ENCODE measurements at regions not wholly inside any gene's neighbourhood (a gene's known extent, or its start where the extent isn't known, plus 50 kb on each side); places are given as distances from the start of the nearest gene placed in this dataset.

DNA sequence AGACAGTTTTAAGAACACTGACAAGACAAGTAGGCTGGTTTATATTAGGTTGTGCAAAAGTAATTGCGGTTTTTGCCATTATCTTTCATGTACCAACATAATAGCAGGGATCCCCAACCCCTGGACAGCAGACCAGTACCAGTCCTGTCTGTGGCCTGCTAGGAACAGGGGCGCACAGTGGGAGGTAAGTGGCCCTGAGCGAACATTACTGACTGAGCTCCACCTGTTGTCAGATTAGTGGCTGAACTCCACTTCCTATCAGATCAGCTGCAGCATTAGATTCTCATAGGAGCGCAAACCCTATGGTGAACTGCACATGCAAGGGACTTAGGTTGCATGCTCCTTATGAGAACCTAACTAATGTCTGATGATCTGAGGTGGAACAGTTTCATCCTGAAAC is 921.9 kb downstream of the CCDC85A start:
- no peak for ATAC-seq
- DNase-seq, result no peak

DNA sequence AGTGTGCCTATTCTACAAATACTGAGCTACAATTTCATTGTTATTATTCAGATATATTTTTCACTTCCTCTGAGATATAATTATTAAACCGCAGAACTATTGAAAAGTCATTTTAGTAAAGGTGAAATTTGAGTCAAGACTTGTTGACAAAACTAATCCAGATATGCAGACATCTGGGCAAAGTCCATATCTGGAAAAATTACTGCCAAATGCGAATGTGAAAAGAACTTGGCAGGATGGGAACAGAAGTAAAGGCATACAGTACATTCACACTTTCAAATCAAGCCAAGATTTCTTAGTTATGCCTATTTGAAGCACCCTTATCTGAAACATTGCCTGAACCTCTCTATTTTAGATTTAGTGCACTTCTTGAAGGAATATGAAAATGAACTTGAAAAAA is 923.6 kb downstream of the CCDC85A start:
- H3K4me3 Mint-ChIP-seq, result no peak overlapping the region
- no peak for DNase-seq
- H3K9me3 Mint-ChIP-seq, result peaks cover 2 to 37% (median 12%) of the 10 kb centered on the region in 11 donors
- H3K27me3 Mint-ChIP-seq, result no peaks in the 10 kb centered on the region
- H3K36me3 Mint-ChIP-seq, result no peaks in the 10 kb centered on the region
- Histone ChIP-seq H3K27me3 (ENCODE audit: control insufficient read depth in 2 of 2, insufficient read depth in 2 of 2, low read length in 2 of 2) (no peaks in the 10 kb centered on the region), H3K27ac (ENCODE audit: low read depth, low read length) (no peak overlapping the region), H3K4me1 (ENCODE audit: control insufficient read depth in 2 of 2, insufficient read depth in 2 of 2, low read length in 2 of 2) (no peaks in the 10 kb centered on the region), H3K4me3 (ENCODE audit: low read length) (no peak overlapping the region), H3K9me3 (ENCODE audit: control insufficient read depth in 2 of 3, low read length in 3 of 3) (no peaks in the 10 kb centered on the region), H3K36me3 (ENCODE audit: control insufficient read depth in 2 of 3, insufficient read depth in 3 of 3, low read length in 3 of 3) (no peaks in the 10 kb centered on the region)
- ChIA-PET POLR2A (no interaction called here), CTCF (no interaction called here)
- H3K4me1 Mint-ChIP-seq, result no peaks in the 10 kb centered on the region
- ATAC-seq, result no peak
- intact Hi-C loops (cut with micrococcal nuclease), result no loop called here
- no peak overlapping the region for H3K27ac Mint-ChIP-seq

More for the DNA sequence above, 921.9 kb downstream of the CCDC85A start:
- Mint-ChIP-seq H3K36me3 (no peaks in the 10 kb centered on the region), H3K27ac (no peak overlapping the region), H3K9me3 (peaks cover 2 to 34% (median 14%) of the 10 kb centered on the region in 11 donors), H3K4me3 (no peak overlapping the region), H3K4me1 (no peaks in the 10 kb centered on the region), H3K27me3 (no peaks in the 10 kb centered on the region)
- intact Hi-C loops (cut with micrococcal nuclease), result no loop called here
- Histone ChIP-seq H3K27me3 (ENCODE audit: control insufficient read depth in 2 of 2, insufficient read depth in 2 of 2, low read length in 2 of 2) (no peaks in the 10 kb centered on the region), H3K4me3 (ENCODE audit: low read length) (no peak overlapping the region), H3K4me1 (ENCODE audit: control insufficient read depth in 2 of 2, insufficient read depth in 2 of 2, low read length in 2 of 2) (no peaks in the 10 kb centered on the region), H3K9me3 (ENCODE audit: control insufficient read depth in 2 of 3, low read length in 3 of 3) (no peaks in the 10 kb centered on the region), H3K36me3 (ENCODE audit: control insufficient read depth in 2 of 3, insufficient read depth in 3 of 3, low read length in 3 of 3) (no peaks in the 10 kb centered on the region), H3K27ac (ENCODE audit: low read depth, low read length) (no peak overlapping the region)
- ChIA-PET POLR2A (no interaction called here), CTCF (no interaction called here)

GRCh38 chr2:57111531-57111930 is 927.7 kb downstream of the CCDC85A start:
- Histone ChIP-seq H3K27me3 (ENCODE audit: control insufficient read depth in 2 of 2, insufficient read depth in 2 of 2, low read length in 2 of 2) (no peaks in the 10 kb centered on the region), H3K4me3 (ENCODE audit: low read length) (no peak overlapping the region), H3K36me3 (ENCODE audit: control insufficient read depth in 2 of 3, insufficient read depth in 3 of 3, low read length in 3 of 3) (no peaks in the 10 kb centered on the region), H3K4me1 (ENCODE audit: control insufficient read depth in 2 of 2, insufficient read depth in 2 of 2, low read length in 2 of 2) (no peaks in the 10 kb centered on the region), H3K9me3 (ENCODE audit: control insufficient read depth in 2 of 3, low read length in 3 of 3) (no peaks in the 10 kb centered on the region), H3K27ac (ENCODE audit: low read depth, low read length) (no peak overlapping the region)
- no peaks in the 10 kb centered on the region for H3K27me3 Mint-ChIP-seq
- ChIA-PET CTCF (no interaction called here), POLR2A (no interaction called here)
- DNase-seq (no peak), ATAC-seq (no peak)
- no peak overlapping the region for H3K4me3 Mint-ChIP-seq
- H3K27ac Mint-ChIP-seq, result no peak overlapping the region
- no peaks in the 10 kb centered on the region for H3K4me1 Mint-ChIP-seq
- no peaks in the 10 kb centered on the region for H3K36me3 Mint-ChIP-seq
- H3K9me3 Mint-ChIP-seq, result peaks cover 1 to 32% (median 8%) of the 10 kb centered on the region in 11 donors
- intact Hi-C loops (cut with micrococcal nuclease), result no loop called here

- intact Hi-C loops (cut with micrococcal nuclease), result no loop called here
- CTCF ChIA-PET, result no interaction called here
These were observed 927.5 kb upstream of the VRK2 start for GRCh38 chr2:57119141-57119540.

DNA sequence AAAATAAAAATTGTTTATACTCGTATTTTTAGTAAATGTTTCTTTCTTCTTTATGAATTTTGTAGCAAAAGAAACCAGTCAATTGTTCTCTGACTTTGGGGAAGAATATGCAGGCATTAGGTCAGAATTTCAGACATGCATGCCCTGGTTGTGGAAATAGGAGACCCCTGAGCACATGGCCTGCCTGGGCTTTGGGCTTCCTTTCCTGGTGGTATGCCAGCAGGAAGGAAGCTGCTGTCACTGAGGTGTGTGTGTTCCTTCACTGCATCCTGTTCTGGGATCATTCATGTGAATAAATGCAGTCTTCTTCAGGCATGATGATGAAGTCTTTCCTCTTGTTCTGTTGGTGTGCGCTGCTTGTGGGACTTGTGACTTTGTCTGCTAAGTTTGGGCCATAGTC is 920.2 kb upstream of the VRK2 start:
- CTCF ChIA-PET, result no interaction called here
- no peaks in the 10 kb centered on the region for H3K4me1 Mint-ChIP-seq
- H3K36me3 Mint-ChIP-seq, result no peaks in the 10 kb centered on the region

More at GRCh38 chr2:57119141-57119540, 927.5 kb upstream of the VRK2 start:
- H3K4me1 Mint-ChIP-seq, result no peaks in the 10 kb centered on the region
- POLR2A ChIA-PET, result no interaction called here
- H3K9me3 Mint-ChIP-seq, result peaks cover 0 to 6% (median 3%) of the 10 kb centered on the region in 11 donors
- no peak overlapping the region for H3K27ac ChIP-seq (ENCODE audit: low read depth, low read length)
- no peaks in the 10 kb centered on the region for H3K27me3 Mint-ChIP-seq
- ATAC-seq, result no peak
- H3K36me3 ChIP-seq (ENCODE audit: control insufficient read depth in 2 of 3, insufficient read depth in 3 of 3, low read length in 3 of 3), result no peaks in the 10 kb centered on the region
- no peak overlapping the region for H3K4me3 ChIP-seq (ENCODE audit: low read length)
- no peak overlapping the region for H3K4me3 Mint-ChIP-seq
- H3K27ac Mint-ChIP-seq, result no peak overlapping the region
- no peaks in the 10 kb centered on the region for H3K4me1 ChIP-seq (ENCODE audit: control insufficient read depth in 2 of 2, insufficient read depth in 2 of 2, low read length in 2 of 2)
- no peaks in the 10 kb centered on the region for H3K36me3 Mint-ChIP-seq
- DNase-seq, result no peak
- H3K27me3 ChIP-seq (ENCODE audit: control insufficient read depth in 2 of 2, insufficient read depth in 2 of 2, low read length in 2 of 2), result no peaks in the 10 kb centered on the region
- H3K9me3 ChIP-seq (ENCODE audit: control insufficient read depth in 2 of 3, low read length in 3 of 3), result no peaks in the 10 kb centered on the region

DNA sequence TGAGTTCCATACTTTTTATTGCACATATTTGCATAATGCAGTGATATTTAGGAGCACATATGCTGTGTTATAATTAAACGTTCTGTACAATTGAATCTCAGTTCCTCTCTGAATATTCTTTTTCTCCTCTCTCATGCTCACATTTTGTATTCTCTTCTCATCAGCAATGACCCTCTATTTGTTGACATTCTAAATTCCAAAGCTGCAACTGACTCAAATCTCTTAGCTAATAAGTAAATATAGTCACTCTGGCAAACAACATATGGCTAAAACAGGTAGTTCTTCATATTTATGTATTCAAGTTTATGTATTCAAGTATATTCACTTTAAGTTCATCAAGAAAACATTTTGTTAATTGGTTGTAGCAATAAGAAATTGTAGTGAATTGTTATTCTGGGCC is 907.4 kb upstream of the VRK2 start:
- Mint-ChIP-seq H3K9me3 (peaks cover 0 to 16% (median 2%) of the 10 kb centered on the region in 11 donors), H3K4me1 (no peaks in the 10 kb centered on the region), H3K27me3 (no peaks in the 10 kb centered on the region), H3K27ac (no peak overlapping the region), H3K4me3 (no peak overlapping the region), H3K36me3 (no peaks in the 10 kb centered on the region)
- Histone ChIP-seq H3K27ac (ENCODE audit: low read depth, low read length) (no peak overlapping the region), H3K36me3 (ENCODE audit: control insufficient read depth in 2 of 3, insufficient read depth in 3 of 3, low read length in 3 of 3) (no peaks in the 10 kb centered on the region), H3K4me1 (ENCODE audit: control insufficient read depth in 2 of 2, insufficient read depth in 2 of 2, low read length in 2 of 2) (no peaks in the 10 kb centered on the region), H3K9me3 (ENCODE audit: control insufficient read depth in 2 of 3, low read length in 3 of 3) (no peaks in the 10 kb centered on the region), H3K27me3 (ENCODE audit: control insufficient read depth in 2 of 2, insufficient read depth in 2 of 2, low read length in 2 of 2) (no peaks in the 10 kb centered on the region), H3K4me3 (ENCODE audit: low read length) (no peak overlapping the region)
- no peak for ATAC-seq
- DNase-seq, result no peak
- intact Hi-C loops (cut with micrococcal nuclease), result no loop called here
- CTCF ChIA-PET, result no interaction called here
- POLR2A ChIA-PET, result no interaction called here

More for the DNA sequence above, 920.2 kb upstream of the VRK2 start:
- no peak overlapping the region for H3K4me3 ChIP-seq (ENCODE audit: low read length)
- no peaks in the 10 kb centered on the region for H3K27me3 ChIP-seq (ENCODE audit: control insufficient read depth in 2 of 2, insufficient read depth in 2 of 2, low read length in 2 of 2)
- no peak for ATAC-seq
- intact Hi-C loops (cut with micrococcal nuclease), result no loop called here
- no peaks in the 10 kb centered on the region for H3K4me1 ChIP-seq (ENCODE audit: control insufficient read depth in 2 of 2, insufficient read depth in 2 of 2, low read length in 2 of 2)
- H3K4me3 Mint-ChIP-seq, result no peak overlapping the region
- H3K27ac Mint-ChIP-seq, result no peak overlapping the region
- H3K9me3 Mint-ChIP-seq, result peaks cover 0 to 6% (median 3%) of the 10 kb centered on the region in 11 donors
- POLR2A ChIA-PET, result no interaction called here
- no peaks in the 10 kb centered on the region for H3K9me3 ChIP-seq (ENCODE audit: control insufficient read depth in 2 of 3, low read length in 3 of 3)
- no peaks in the 10 kb centered on the region for H3K36me3 ChIP-seq (ENCODE audit: control insufficient read depth in 2 of 3, insufficient read depth in 3 of 3, low read length in 3 of 3)
- H3K27ac ChIP-seq (ENCODE audit: low read depth, low read length), result no peak overlapping the region
- no peak for DNase-seq
- H3K27me3 Mint-ChIP-seq, result no peaks in the 10 kb centered on the region

DNA sequence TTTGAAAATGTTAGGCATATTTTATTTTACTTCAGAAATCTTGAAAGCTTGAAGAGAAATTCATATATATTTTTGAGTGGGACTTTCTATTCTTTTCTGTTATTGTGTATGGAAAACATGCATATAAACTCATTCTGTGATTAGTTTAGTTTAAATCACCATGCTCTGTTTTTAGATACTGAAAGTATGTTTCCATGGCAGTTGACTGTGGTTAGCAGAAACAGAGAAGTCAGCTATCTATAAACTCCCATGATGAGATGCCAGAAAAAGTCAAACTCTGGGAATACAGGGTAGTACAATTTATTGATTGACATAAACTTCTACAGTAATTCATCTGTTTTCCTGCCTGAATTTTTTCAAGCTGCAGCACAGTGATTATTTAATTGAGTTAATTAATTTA is 905.3 kb upstream of the VRK2 start:
- Histone ChIP-seq H3K36me3 (ENCODE audit: control insufficient read depth in 2 of 3, insufficient read depth in 3 of 3, low read length in 3 of 3) (no peaks in the 10 kb centered on the region), H3K4me3 (ENCODE audit: low read length) (no peak overlapping the region), H3K27ac (ENCODE audit: low read depth, low read length) (no peak overlapping the region), H3K9me3 (ENCODE audit: control insufficient read depth in 2 of 3, low read length in 3 of 3) (peaks cover 0 to 9% (median 0%) of the 10 kb centered on the region in 3 experiments), H3K4me1 (ENCODE audit: control insufficient read depth in 2 of 2, insufficient read depth in 2 of 2, low read length in 2 of 2) (no peaks in the 10 kb centered on the region), H3K27me3 (ENCODE audit: control insufficient read depth in 2 of 2, insufficient read depth in 2 of 2, low read length in 2 of 2) (no peaks in the 10 kb centered on the region)
- intact Hi-C loops (cut with micrococcal nuclease), result no loop called here
- ChIA-PET CTCF (no interaction called here), POLR2A (no interaction called here)
- H3K4me1 Mint-ChIP-seq, result no peaks in the 10 kb centered on the region
- H3K4me3 Mint-ChIP-seq, result no peak overlapping the region
- no peaks in the 10 kb centered on the region for H3K36me3 Mint-ChIP-seq
- no peak for DNase-seq
- no peak overlapping the region for H3K27ac Mint-ChIP-seq
- ATAC-seq, result no peak
- peaks cover 0 to 22% (median 7%) of the 10 kb centered on the region in 11 donors for H3K9me3 Mint-ChIP-seq
- no peaks in the 10 kb centered on the region for H3K27me3 Mint-ChIP-seq

Measured in naive thymus-derived CD4-positive, alpha-beta T cell (primary cell).